RCC 7860 (cell line): ENCODE measurements at regions not wholly inside any gene's neighbourhood (a gene's known extent, or its start where the extent isn't known, plus 50 kb on each side); places are given as distances from the start of the nearest gene placed in this dataset.
"Not testable (repeated sequence)": the region's sequence is repeated elsewhere in the genome, so short reads cannot be mapped to it uniquely, and the experiment has no call there.

Experiments used
- DNase-seq: peaks from one replicate; pipeline ENCODE4 v3.0.0-alpha.2; 2015; ENCODE audit warnings: low spot score
- FAIRE-seq: peaks from 2 replicates; lab custom pipeline; 2012; peaks lifted over from hg19 to GRCh38; lab: Jason Lieb, UNC

- FAIRE-seq (no peak), DNase-seq (no peak)
Observed at GRCh38 chr5:103909391-103909790, 346.8 kb upstream of the NUDT12 start.

GRCh38 chr5:103908336-103909080, 345.9 kb upstream of the NUDT12 start:
- no peak for FAIRE-seq
- DNase-seq = no peak

- no peak for FAIRE-seq
- no peak for DNase-seq
Observed at GRCh38 chr5:103907001-103907400, 344.4 kb upstream of the NUDT12 start.

GRCh38 chr5:103904651-103905050, 342.1 kb upstream of the NUDT12 start:
- DNase-seq (no peak), FAIRE-seq (no peak)

- FAIRE-seq (no peak), DNase-seq (no peak)
Observed at GRCh38 chr5:103902893-103903292, 340.3 kb upstream of the NUDT12 start.

- DNase-seq (no peak), FAIRE-seq (no peak)
Observed at GRCh38 chr5:103901885-103902284, 339.3 kb upstream of the NUDT12 start.

GRCh38 chr5:103896593-103896992, 334.0 kb upstream of the NUDT12 start:
- DNase-seq (no peak), FAIRE-seq (no peak)

- DNase-seq (no peak), FAIRE-seq (no peak)
Observed at GRCh38 chr5:103895738-103896137, 333.1 kb upstream of the NUDT12 start.

GRCh38 chr5:103894882-103895281, 332.3 kb upstream of the NUDT12 start:
- FAIRE-seq (no peak), DNase-seq (no peak)

GRCh38 chr5:103891151-103891550, 328.6 kb upstream of the NUDT12 start:
- FAIRE-seq (no peak), DNase-seq (no peak)

- DNase-seq (no peak), FAIRE-seq (no peak)
Observed at GRCh38 chr5:103890313-103890712, 327.7 kb upstream of the NUDT12 start.

- FAIRE-seq (no peak), DNase-seq (no peak)
Observed at GRCh38 chr5:103889500-103890209, 327.1 kb upstream of the NUDT12 start.

GRCh38 chr5:103886826-103887225, 324.2 kb upstream of the NUDT12 start:
- FAIRE-seq (no peak), DNase-seq (no peak)

GRCh38 chr5:103883143-103883542, 320.6 kb upstream of the NUDT12 start:
- DNase-seq (no peak), FAIRE-seq (no peak)

- DNase-seq = no peak
- FAIRE-seq = no peak
Observed at GRCh38 chr5:103881560-103881959, 319.0 kb upstream of the NUDT12 start.

GRCh38 chr5:103867857-103868598, 305.4 kb upstream of the NUDT12 start:
- no peak for DNase-seq
- FAIRE-seq = no peak

- no peak for DNase-seq
- no peak for FAIRE-seq
Observed at GRCh38 chr5:103866169-103866568, 303.6 kb upstream of the NUDT12 start.

- no peak for DNase-seq
- no peak for FAIRE-seq
Observed at GRCh38 chr5:103862398-103862797, 299.8 kb upstream of the NUDT12 start.

GRCh38 chr5:103860327-103860726, 297.7 kb upstream of the NUDT12 start:
- no peak for FAIRE-seq
- no peak for DNase-seq

GRCh38 chr5:103858367-103858766, 295.8 kb upstream of the NUDT12 start:
- not testable (repeated sequence) for FAIRE-seq, DNase-seq

- no peak for DNase-seq
- FAIRE-seq = no peak
Observed at GRCh38 chr5:103851091-103851490, 288.5 kb upstream of the NUDT12 start.

- FAIRE-seq (peak; percentile 92), DNase-seq (peak; percentile 96)
Observed at GRCh38 chr5:103849934-103850333, 287.3 kb upstream of the NUDT12 start.
